ENCODE measurements at regions not wholly inside any gene's neighbourhood (a gene's known extent, or its start where the extent isn't known, plus 50 kb on each side); places are given as distances from the start of the nearest gene placed in this dataset.

DNA sequence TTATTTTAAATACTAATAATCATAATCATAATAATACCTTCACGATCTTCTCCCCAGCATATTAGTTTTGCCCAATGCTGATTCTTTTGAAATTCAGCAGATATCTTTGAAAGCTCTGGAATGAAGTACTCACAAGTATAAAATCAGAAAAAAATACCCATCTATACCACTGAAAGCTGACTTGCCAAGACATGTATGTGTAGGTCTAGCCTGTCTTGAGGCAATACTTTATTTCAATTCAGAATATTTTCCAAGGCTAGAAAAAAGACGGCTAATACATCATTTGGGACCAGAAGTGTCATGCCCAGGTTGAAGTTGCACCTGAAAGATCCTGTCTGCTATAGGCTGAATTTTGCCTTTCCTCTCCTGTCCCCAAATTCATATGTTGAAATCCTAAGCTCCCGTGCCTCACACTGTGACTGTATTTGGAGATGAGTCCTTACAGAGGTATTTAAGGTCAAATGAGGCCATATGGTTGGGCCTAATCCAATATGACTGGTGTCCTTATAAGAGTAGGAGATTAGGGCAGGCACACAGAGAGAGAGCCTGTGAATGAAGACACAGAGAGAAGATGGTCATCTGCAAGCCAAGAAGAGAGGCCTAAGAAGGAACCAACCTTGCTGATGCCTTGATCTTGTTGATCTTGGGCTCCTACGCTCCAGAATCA is 255.9 kb upstream of the CMC1 start:
- Histone ChIP-seq H3K4me3 (ENCODE audit: low read depth in 1 of 5, low read length in 5 of 5) (no peak overlapping the region), H3K27me3 (ENCODE audit: control insufficient read depth in 5 of 5, insufficient read depth in 4 of 5, low read length in 5 of 5) (no peaks in the 10 kb centered on the region), H3K4me1 (ENCODE audit: control insufficient read depth in 5 of 5, insufficient read depth in 5 of 5, low read length in 5 of 5) (no peaks in the 10 kb centered on the region), H3K27ac (ENCODE audit: low read depth, low read length) (no peak overlapping the region), H3K9ac (ENCODE audit: low read length in 5 of 5) (no peak overlapping the region), H3K36me3 (ENCODE audit: control insufficient read depth in 5 of 5, insufficient read depth in 5 of 5, low read length in 5 of 5) (no peaks in the 10 kb centered on the region), H3K9me3 (ENCODE audit: control insufficient read depth in 5 of 5, low read length in 5 of 5) (no peaks in the 10 kb centered on the region)

DNA sequence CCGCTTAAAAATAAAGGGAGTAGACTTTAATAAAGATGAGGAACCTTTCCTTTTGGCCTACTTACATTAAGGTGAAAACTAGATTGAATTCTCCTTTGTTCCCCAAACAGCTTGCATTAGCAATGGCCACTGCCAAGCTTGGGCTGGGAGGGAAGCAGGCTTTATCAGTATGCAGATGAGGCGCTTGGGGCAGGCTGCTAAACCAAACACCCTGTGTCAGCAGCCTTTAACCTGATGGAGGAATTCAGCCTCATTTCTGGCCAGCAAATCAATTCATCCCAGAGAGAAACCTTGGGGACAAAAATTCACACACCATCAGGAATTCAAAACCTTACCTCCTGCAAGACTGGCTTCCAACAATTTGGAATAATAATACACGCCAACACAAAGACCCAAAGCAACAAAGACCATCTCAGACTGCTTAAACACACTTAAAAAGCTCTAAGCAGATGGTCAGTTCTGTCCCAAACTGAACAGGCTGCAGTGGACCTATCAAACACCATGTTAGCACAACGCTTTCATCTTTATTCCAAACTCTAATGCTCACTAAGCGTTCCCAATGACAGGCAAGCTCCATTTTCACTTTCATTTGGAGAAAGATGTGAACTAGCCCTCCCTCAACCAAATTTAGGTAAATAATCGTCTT is 255.1 kb upstream of the CMC1 start:
- Histone ChIP-seq H3K9me3 (ENCODE audit: control insufficient read depth in 5 of 5, low read length in 5 of 5) (no peaks in the 10 kb centered on the region), H3K9ac (ENCODE audit: low read length in 5 of 5) (no peak overlapping the region), H3K4me1 (ENCODE audit: control insufficient read depth in 5 of 5, insufficient read depth in 5 of 5, low read length in 5 of 5) (no peaks in the 10 kb centered on the region), H3K4me3 (ENCODE audit: low read depth in 1 of 5, low read length in 5 of 5) (no peak overlapping the region), H3K36me3 (ENCODE audit: control insufficient read depth in 5 of 5, insufficient read depth in 5 of 5, low read length in 5 of 5) (no peaks in the 10 kb centered on the region), H3K27ac (ENCODE audit: low read depth, low read length) (no peak overlapping the region), H3K27me3 (ENCODE audit: control insufficient read depth in 5 of 5, insufficient read depth in 4 of 5, low read length in 5 of 5) (no peaks in the 10 kb centered on the region)

DNA sequence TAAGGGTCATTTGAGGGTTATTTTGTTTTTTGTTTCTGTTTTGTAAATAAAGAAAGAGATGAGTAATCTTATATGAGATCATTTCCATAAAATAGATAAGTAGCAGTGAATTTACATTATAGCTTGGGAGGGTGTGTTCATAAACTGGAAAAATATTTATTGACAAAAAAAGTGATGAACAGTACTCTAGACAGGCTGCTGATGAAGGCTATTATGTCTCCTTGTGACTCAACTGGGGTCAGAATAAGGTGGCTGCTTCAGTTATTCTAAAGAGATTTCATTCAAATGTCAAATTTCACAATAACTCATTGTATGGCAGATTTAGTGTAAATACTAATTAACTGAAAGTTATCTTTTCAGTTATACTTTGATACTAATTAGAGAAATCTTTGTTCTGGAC is 251.1 kb upstream of the CMC1 start:
- Histone ChIP-seq H3K27me3 (ENCODE audit: control insufficient read depth in 5 of 5, insufficient read depth in 4 of 5, low read length in 5 of 5) (no peaks in the 10 kb centered on the region), H3K4me1 (ENCODE audit: control insufficient read depth in 5 of 5, insufficient read depth in 5 of 5, low read length in 5 of 5) (no peaks in the 10 kb centered on the region), H3K9ac (ENCODE audit: low read length in 5 of 5) (no peak overlapping the region), H3K27ac (ENCODE audit: low read depth, low read length) (no peak overlapping the region), H3K4me3 (ENCODE audit: low read depth in 1 of 5, low read length in 5 of 5) (no peak overlapping the region), H3K36me3 (ENCODE audit: control insufficient read depth in 5 of 5, insufficient read depth in 5 of 5, low read length in 5 of 5) (no peaks in the 10 kb centered on the region), H3K9me3 (ENCODE audit: control insufficient read depth in 5 of 5, low read length in 5 of 5) (no peaks in the 10 kb centered on the region)

DNA sequence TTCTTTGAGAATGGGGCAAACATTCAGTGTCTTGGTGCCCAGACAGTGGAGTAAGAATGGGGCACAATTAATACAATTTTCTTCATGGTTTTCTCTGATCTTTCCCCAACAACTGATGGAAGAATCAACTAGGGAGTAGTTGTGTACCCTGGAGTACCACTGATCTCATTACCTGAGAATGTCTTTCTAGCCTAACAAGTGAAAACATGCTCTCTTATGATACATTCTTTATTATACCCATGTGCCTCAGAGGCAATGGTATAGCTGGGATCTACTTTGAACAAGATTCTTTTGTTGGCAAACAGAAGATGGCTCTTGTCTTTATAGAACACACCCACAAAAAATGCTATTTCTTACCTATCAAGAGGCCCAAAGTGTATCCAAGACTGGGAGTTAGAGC is 250.6 kb upstream of the CMC1 start:
- Histone ChIP-seq H3K36me3 (ENCODE audit: control insufficient read depth in 5 of 5, insufficient read depth in 5 of 5, low read length in 5 of 5) (no peaks in the 10 kb centered on the region), H3K4me1 (ENCODE audit: control insufficient read depth in 5 of 5, insufficient read depth in 5 of 5, low read length in 5 of 5) (no peaks in the 10 kb centered on the region), H3K4me3 (ENCODE audit: low read depth in 1 of 5, low read length in 5 of 5) (no peak overlapping the region), H3K27me3 (ENCODE audit: control insufficient read depth in 5 of 5, insufficient read depth in 4 of 5, low read length in 5 of 5) (no peaks in the 10 kb centered on the region), H3K9ac (ENCODE audit: low read length in 5 of 5) (no peak overlapping the region), H3K27ac (ENCODE audit: low read depth, low read length) (no peak overlapping the region), H3K9me3 (ENCODE audit: control insufficient read depth in 5 of 5, low read length in 5 of 5) (no peaks in the 10 kb centered on the region)

DNA sequence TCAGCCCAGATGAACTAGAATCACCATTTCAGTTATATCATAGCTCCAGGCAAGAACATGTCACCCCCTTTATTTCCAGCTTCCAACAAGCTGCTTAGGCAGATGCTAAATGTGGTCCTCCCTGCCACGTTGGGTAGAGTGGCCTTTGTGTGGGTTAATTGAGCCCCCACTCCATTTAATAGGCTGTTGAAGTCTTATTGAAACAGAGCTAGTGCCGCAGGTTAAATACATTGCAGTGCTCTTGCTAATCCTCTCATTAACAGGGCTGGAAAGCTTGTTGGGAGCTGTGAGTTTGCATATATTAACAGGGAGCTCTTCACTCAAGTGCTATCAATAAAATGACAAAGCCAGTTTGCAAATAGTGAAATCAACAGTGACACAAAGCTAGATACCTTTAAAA is 248.4 kb upstream of the CMC1 start:
- H3K4me1 ChIP-seq (ENCODE audit: control insufficient read depth in 5 of 5, insufficient read depth in 5 of 5, low read length in 5 of 5), result no peaks in the 10 kb centered on the region
- H3K27ac ChIP-seq (ENCODE audit: low read depth, low read length), result no peak overlapping the region
- no peak overlapping the region for H3K9ac ChIP-seq (ENCODE audit: low read length in 5 of 5)
- no peaks in the 10 kb centered on the region for H3K36me3 ChIP-seq (ENCODE audit: control insufficient read depth in 5 of 5, insufficient read depth in 5 of 5, low read length in 5 of 5)
- no peaks in the 10 kb centered on the region for H3K27me3 ChIP-seq (ENCODE audit: control insufficient read depth in 5 of 5, insufficient read depth in 4 of 5, low read length in 5 of 5)
- no peaks in the 10 kb centered on the region for H3K9me3 ChIP-seq (ENCODE audit: control insufficient read depth in 5 of 5, low read length in 5 of 5)
- H3K4me3 ChIP-seq (ENCODE audit: low read depth in 1 of 5, low read length in 5 of 5), result no peak overlapping the region

DNA sequence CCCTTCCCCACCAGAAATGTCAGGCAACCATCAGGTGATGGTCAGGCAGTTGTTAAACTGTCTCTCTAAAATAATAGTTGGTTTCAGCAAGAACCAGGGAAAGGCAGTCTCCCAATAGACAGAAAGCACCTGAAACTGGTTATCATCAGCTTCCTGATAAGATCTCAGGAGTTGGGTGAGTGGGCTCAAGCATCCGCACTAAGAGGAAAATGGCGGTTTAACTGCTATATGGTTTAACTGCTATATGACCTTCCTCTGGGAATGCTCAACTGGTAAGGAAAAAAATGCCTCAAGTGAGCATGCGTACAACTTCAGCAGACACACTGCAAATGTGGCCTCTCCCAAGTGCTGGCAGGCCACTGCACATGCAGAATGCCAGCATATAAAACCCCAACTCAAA is 240.8 kb upstream of the CMC1 start:
- no peak overlapping the region for H3K27ac ChIP-seq (ENCODE audit: low read depth, low read length)
- H3K36me3 ChIP-seq (ENCODE audit: control insufficient read depth in 5 of 5, insufficient read depth in 5 of 5, low read length in 5 of 5), result no peaks in the 10 kb centered on the region
- no peaks in the 10 kb centered on the region for H3K4me1 ChIP-seq (ENCODE audit: control insufficient read depth in 5 of 5, insufficient read depth in 5 of 5, low read length in 5 of 5)
- no peak overlapping the region for H3K4me3 ChIP-seq (ENCODE audit: low read depth in 1 of 5, low read length in 5 of 5)
- peaks cover 0 to 3% (median 0%) of the 10 kb centered on the region in 5 donors for H3K27me3 ChIP-seq (ENCODE audit: control insufficient read depth in 5 of 5, insufficient read depth in 4 of 5, low read length in 5 of 5)
- no peak overlapping the region for H3K9ac ChIP-seq (ENCODE audit: low read length in 5 of 5)
- H3K9me3 ChIP-seq (ENCODE audit: control insufficient read depth in 5 of 5, low read length in 5 of 5), result peaks cover 0 to 7% (median 3%) of the 10 kb centered on the region in 5 donors

DNA sequence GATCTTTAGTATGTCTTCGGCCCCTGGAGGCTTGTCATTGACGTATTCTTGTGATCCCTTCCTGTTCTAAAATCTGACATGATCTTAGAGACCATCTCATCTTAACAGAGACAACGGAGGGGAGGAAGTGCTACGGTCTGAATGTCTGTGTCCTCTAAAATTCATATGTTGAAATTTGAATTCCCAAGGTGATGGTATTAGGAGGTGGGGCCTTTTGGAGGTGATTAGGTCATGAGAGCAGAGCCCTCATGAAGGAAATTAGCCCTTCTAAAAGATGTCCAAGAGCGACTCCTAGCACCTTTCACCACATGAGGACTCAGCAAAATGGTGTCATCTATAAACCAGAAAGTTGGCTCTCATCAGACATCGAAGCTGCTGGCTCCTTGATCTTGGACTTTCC is 233.2 kb upstream of the CMC1 start:
- H3K4me3 ChIP-seq (ENCODE audit: low read depth in 1 of 5, low read length in 5 of 5), result no peak overlapping the region
- no peak overlapping the region for H3K9ac ChIP-seq (ENCODE audit: low read length in 5 of 5)
- no peaks in the 10 kb centered on the region for H3K27me3 ChIP-seq (ENCODE audit: control insufficient read depth in 5 of 5, insufficient read depth in 4 of 5, low read length in 5 of 5)
- H3K9me3 ChIP-seq (ENCODE audit: control insufficient read depth in 5 of 5, low read length in 5 of 5), result peaks cover 0 to 3% (median 0%) of the 10 kb centered on the region in 5 donors
- no peak overlapping the region for H3K27ac ChIP-seq (ENCODE audit: low read depth, low read length)
- no peaks in the 10 kb centered on the region for H3K36me3 ChIP-seq (ENCODE audit: control insufficient read depth in 5 of 5, insufficient read depth in 5 of 5, low read length in 5 of 5)
- no peaks in the 10 kb centered on the region for H3K4me1 ChIP-seq (ENCODE audit: control insufficient read depth in 5 of 5, insufficient read depth in 5 of 5, low read length in 5 of 5)

DNA sequence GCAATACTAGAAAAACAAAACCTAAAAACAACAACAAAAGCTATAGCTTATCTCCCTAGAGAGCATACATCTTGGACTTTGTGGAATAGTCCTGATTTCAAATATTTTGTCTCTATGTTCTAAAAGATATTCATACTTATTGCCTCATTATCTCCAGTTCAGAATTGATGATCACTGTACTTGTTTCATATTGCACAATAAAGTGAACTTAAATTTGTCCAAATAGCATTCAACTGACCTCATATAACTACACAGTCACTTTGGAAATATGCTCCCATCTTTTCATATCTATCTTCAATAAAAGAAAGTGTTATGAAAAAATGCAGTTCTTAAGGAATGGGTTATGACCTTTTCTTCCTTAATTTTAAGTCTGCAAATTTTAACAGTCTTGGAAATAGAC is 228.6 kb upstream of the CMC1 start:
- Histone ChIP-seq H3K9ac (ENCODE audit: low read length in 5 of 5) (no peak overlapping the region), H3K27ac (ENCODE audit: low read depth, low read length) (no peak overlapping the region), H3K9me3 (ENCODE audit: control insufficient read depth in 5 of 5, low read length in 5 of 5) (no peaks in the 10 kb centered on the region), H3K27me3 (ENCODE audit: control insufficient read depth in 5 of 5, insufficient read depth in 4 of 5, low read length in 5 of 5) (no peaks in the 10 kb centered on the region), H3K4me3 (ENCODE audit: low read depth in 1 of 5, low read length in 5 of 5) (no peak overlapping the region), H3K4me1 (ENCODE audit: control insufficient read depth in 5 of 5, insufficient read depth in 5 of 5, low read length in 5 of 5) (no peaks in the 10 kb centered on the region), H3K36me3 (ENCODE audit: control insufficient read depth in 5 of 5, insufficient read depth in 5 of 5, low read length in 5 of 5) (no peaks in the 10 kb centered on the region)

DNA sequence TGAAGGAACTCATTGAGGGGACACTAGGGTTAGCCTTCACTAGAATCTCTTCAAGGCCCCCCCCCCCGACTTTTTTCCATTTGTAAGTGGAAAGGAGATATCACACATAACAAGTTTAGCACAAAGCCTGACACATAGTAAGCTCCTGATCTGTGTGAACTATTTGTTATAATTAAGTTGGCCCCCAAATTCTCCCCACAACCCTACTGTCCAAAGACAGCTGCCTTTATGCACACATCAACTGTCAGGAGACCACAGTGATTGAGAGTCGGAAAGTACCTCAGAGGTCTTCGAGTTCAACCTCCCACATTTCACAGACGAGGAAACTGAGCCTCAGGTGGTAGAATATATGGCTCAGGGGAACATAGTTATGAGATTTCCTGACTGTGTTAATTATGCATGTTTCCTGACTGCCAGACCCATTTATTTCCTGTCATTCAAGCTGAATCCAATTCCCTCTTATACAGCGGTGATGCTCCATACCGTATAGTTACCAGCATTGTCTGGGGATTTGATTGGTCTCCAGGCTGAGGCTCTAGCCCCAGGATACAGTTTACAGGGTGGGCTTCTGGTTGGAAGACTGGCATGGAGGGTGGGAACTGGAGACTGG is 227.4 kb upstream of the CMC1 start:
- no peaks in the 10 kb centered on the region for H3K4me1 ChIP-seq (ENCODE audit: control insufficient read depth in 5 of 5, insufficient read depth in 5 of 5, low read length in 5 of 5)
- no peak overlapping the region for H3K9ac ChIP-seq (ENCODE audit: low read length in 5 of 5)
- H3K4me3 ChIP-seq (ENCODE audit: low read depth in 1 of 5, low read length in 5 of 5), result no peak overlapping the region
- H3K36me3 ChIP-seq (ENCODE audit: control insufficient read depth in 5 of 5, insufficient read depth in 5 of 5, low read length in 5 of 5), result no peaks in the 10 kb centered on the region
- H3K9me3 ChIP-seq (ENCODE audit: control insufficient read depth in 5 of 5, low read length in 5 of 5), result no peaks in the 10 kb centered on the region
- no peaks in the 10 kb centered on the region for H3K27me3 ChIP-seq (ENCODE audit: control insufficient read depth in 5 of 5, insufficient read depth in 4 of 5, low read length in 5 of 5)
- no peak overlapping the region for H3K27ac ChIP-seq (ENCODE audit: low read depth, low read length)

DNA sequence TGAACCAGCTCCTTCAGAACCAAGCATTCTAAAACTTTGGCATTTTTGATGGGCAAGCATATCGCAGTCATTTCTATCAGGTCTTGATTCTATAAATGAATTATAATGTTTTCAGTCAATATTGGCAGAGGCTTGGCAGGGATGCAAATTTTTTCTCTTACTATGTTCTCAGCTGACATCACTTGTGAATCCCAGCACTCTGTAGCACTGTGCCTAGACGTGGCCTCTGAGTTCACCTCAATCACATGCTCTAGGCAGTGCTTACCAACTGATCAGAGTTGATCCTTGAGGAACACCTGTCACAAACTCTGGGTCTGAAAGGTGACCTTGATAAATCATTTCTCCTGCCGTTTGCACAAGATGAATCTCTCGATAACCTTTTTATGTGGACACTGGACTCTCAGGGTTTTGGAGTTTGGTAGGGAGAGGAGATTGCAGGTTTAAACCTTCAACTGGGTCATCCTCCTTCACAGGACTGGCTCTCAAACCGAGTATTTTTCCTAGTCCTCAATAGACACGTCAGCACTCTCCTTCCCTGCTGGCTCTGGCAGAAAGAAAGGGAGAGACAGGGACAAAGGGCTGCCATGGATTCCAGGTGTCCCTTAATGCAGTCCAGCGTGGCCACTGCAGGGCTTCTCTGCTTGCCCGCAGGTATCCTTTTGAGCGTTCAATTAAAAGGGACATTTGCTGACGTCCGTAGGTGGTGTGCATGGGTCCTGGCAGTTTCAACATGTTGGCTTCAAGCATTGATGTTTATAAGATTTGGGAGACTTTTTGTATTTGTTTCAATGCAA is 222.3 kb upstream of the CMC1 start:
- no peaks in the 10 kb centered on the region for H3K36me3 ChIP-seq (ENCODE audit: control insufficient read depth in 5 of 5, insufficient read depth in 5 of 5, low read length in 5 of 5)
- H3K4me3 ChIP-seq (ENCODE audit: low read depth in 1 of 5, low read length in 5 of 5), result no peak overlapping the region
- no peaks in the 10 kb centered on the region for H3K27me3 ChIP-seq (ENCODE audit: control insufficient read depth in 5 of 5, insufficient read depth in 4 of 5, low read length in 5 of 5)
- H3K27ac ChIP-seq (ENCODE audit: low read depth, low read length), result no peak overlapping the region
- peaks cover 0 to 3% (median 0%) of the 10 kb centered on the region in 5 donors for H3K9me3 ChIP-seq (ENCODE audit: control insufficient read depth in 5 of 5, low read length in 5 of 5)
- no peaks in the 10 kb centered on the region for H3K4me1 ChIP-seq (ENCODE audit: control insufficient read depth in 5 of 5, insufficient read depth in 5 of 5, low read length in 5 of 5)
- no peak overlapping the region for H3K9ac ChIP-seq (ENCODE audit: low read length in 5 of 5)
